SU-DHL-6 (cell line): ENCODE measurements at regions not wholly inside any gene's neighbourhood (a gene's known extent, or its start where the extent isn't known, plus 50 kb on each side); places are given as distances from the start of the nearest gene placed in this dataset.

Source experiments
- H2AFZ ChIP-seq: fragments of 200-600 bp; sonication (generic); 2 replicates; pipeline ENCODE4 v1.6.1; 2014; ENCODE audit warnings: low read depth, mild to moderate bottlenecking, moderate library complexity, mixed read lengths, antibody characterized with exemption, low read length; ENCODE audit not compliant: severe bottlenecking
- H3F3A ChIP-seq: fragments of 200-600 bp; shearing (Covaris generic); 2 replicates; pipeline ENCODE4 v1.6.0; 2016; ENCODE audit warnings: antibody characterized with exemption, mild to moderate bottlenecking; ENCODE audit not compliant: insufficient read depth
- H3K27ac ChIP-seq: fragments of 200-600 bp; sonication (generic); 2 replicates; pipeline ENCODE4 v1.5.1; 2016; ENCODE audit warnings: low read depth, mild to moderate bottlenecking, low read length, moderate library complexity, mixed read lengths
- H3K27me3 ChIP-seq: fragments of 200-600 bp; sonication (generic), shearing (Covaris generic); 2 replicates; pipeline ENCODE4 v1.6.0; 2014; ENCODE audit warnings: mild to moderate bottlenecking, low read length
- H3K36me3 ChIP-seq: fragments of 200-600 bp; sonication (generic); 2 replicates; pipeline ENCODE4 v1.6.1; 2014; ENCODE audit warnings: mild to moderate bottlenecking, low read length, mixed read lengths
- H3K4me2 ChIP-seq: fragments of 300-600, 200-600 bp; shearing (Covaris generic), sonication (generic); 2 replicates; pipeline ENCODE4 v1.6.0; 2014; ENCODE audit warnings: low read length, low read depth, mild to moderate bottlenecking; ENCODE audit not compliant: poor library complexity, severe bottlenecking
- H3K4me3 ChIP-seq: fragments of 200-600 bp; sonication (generic); 2 replicates; pipeline ENCODE4 v1.5.1; 2014; ENCODE audit warnings: antibody characterized with exemption, low read length, mild to moderate bottlenecking, mixed read lengths; ENCODE audit not compliant: insufficient read depth, poor library complexity, severe bottlenecking
- H3K79me2 ChIP-seq: fragments of 200-600 bp; sonication (generic); 2 replicates; pipeline ENCODE4 v1.6.1; 2014; ENCODE audit warnings: mild to moderate bottlenecking, low read length, moderate library complexity; ENCODE audit not compliant: insufficient read depth
- H3K9ac ChIP-seq: fragments of 200-600 bp; sonication (generic); 2 replicates; pipeline ENCODE4 v1.7.0; 2014; ENCODE audit warnings: mild to moderate bottlenecking, low read length
- H3K9me2 ChIP-seq: fragments of 200-600 bp; sonication (generic); replicated peaks from 2 replicates; pipeline ENCODE4 v1.6.1; 2014; ENCODE audit warnings: low read length; ENCODE audit not compliant: insufficient read depth
- H3K9me3 ChIP-seq: fragments of 200-600 bp; sonication (generic); 2 replicates; pipeline ENCODE4 v1.6.1; 2014; ENCODE audit warnings: low read length, mixed read lengths; ENCODE audit not compliant: insufficient read depth
- H4K20me1 ChIP-seq: fragments of 200-600 bp; sonication (generic); 2 replicates; pipeline ENCODE4 v1.6.1; 2014; ENCODE audit warnings: low read depth, mild to moderate bottlenecking, antibody characterized with exemption, low read length, moderate library complexity, mixed read lengths
- CTCF ChIP-seq: fragments of 200-600 bp; sonication (generic); IDR thresholded peaks from one replicate; pipeline ENCODE4 v1.5.1; 2017; ENCODE audit warnings: antibody characterized with exemption, mild to moderate bottlenecking, low read length, moderate library complexity; ENCODE audit not compliant: insufficient read depth, poor library complexity, severe bottlenecking
- EZH2phosphoT487 ChIP-seq: fragments of 200-600 bp; sonication (generic), shearing (Covaris generic); conservative IDR thresholded peaks from 2 replicates; pipeline ENCODE4 v1.6.1; 2018; ENCODE audit warnings: mild to moderate bottlenecking, antibody characterized with exemption, low read length, moderate library complexity, mixed read lengths

- Histone ChIP-seq H3K4me2 (no peak overlapping the region), H3K4me3 (no peak overlapping the region), H3K9me3 (no peaks in the 10 kb centered on the region), H3K9ac (no peak overlapping the region), H4K20me1 (no peaks in the 10 kb centered on the region), H3K79me2 (no peaks in the 10 kb centered on the region), H3F3A (no peaks in the 10 kb centered on the region), H3K9me2 (no peaks in the 10 kb centered on the region), H3K27ac (no peak overlapping the region), H2AFZ (no peak overlapping the region), H3K36me3 (no peaks in the 10 kb centered on the region), H3K27me3 (no peaks in the 10 kb centered on the region)
- TF ChIP-seq CTCF (no peak), EZH2phosphoT487 (no peak)
Observed at GRCh38 chr5:136439367-136439766, 74.0 kb upstream of the TRPC7 start.

DNA sequence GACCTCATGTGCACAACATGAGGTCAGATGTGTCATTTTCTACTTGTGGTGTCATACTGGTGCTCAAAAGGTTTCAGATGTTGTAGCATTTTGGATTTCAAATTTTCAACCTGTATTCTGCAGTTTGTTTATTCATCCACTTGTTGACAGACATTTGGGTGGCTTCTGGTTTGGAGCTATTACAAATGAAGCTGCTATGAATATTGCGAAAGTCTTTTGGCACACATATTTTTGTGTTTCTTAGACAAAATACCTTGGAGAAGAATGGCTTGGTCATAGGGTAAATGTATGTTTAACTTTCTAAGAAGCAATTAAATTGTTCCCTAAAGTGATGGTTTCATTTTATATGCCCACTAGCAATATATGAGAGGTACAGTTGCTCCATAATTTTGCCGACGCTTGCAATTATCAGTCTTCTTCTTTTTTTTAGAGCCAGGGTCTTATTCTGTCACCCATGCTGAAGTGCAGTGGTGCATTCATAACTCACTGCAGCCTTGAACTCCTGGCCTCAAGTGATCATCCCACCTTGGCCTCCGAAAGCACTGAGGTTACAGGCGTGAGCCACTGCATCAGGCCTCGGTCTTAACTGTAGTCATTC is 70.7 kb upstream of the TRPC7 start:
- no peaks in the 10 kb centered on the region for H3F3A ChIP-seq
- no peaks in the 10 kb centered on the region for H3K27me3 ChIP-seq
- H4K20me1 ChIP-seq: no peaks in the 10 kb centered on the region
- H3K4me3 ChIP-seq: no peak overlapping the region
- no peaks in the 10 kb centered on the region for H3K36me3 ChIP-seq
- no peak for TF ChIP-seq EZH2phosphoT487
- TF ChIP-seq CTCF: no peak
- no peaks in the 10 kb centered on the region for H3K79me2 ChIP-seq
- H3K27ac ChIP-seq: no peak overlapping the region
- no peak overlapping the region for H2AFZ ChIP-seq
- H3K9me2 ChIP-seq: no peaks in the 10 kb centered on the region
- no peaks in the 10 kb centered on the region for H3K9me3 ChIP-seq
- H3K4me2 ChIP-seq: no peak overlapping the region
- H3K9ac ChIP-seq: no peak overlapping the region

GRCh38 chr5:136434795-136435194 is 69.5 kb upstream of the TRPC7 start:
- Histone ChIP-seq H2AFZ (no peak overlapping the region), H3K36me3 (no peaks in the 10 kb centered on the region), H3K27ac (no peak overlapping the region), H3K27me3 (no peaks in the 10 kb centered on the region), H3F3A (no peaks in the 10 kb centered on the region), H3K4me2 (no peak overlapping the region), H3K4me3 (no peak overlapping the region), H3K79me2 (no peaks in the 10 kb centered on the region), H3K9me2 (no peaks in the 10 kb centered on the region), H3K9me3 (no peaks in the 10 kb centered on the region), H3K9ac (no peak overlapping the region), H4K20me1 (no peaks in the 10 kb centered on the region)
- TF ChIP-seq CTCF: no peak
- no peak for TF ChIP-seq EZH2phosphoT487
